ENCODE measurements at regions not wholly inside any gene's neighbourhood (a gene's known extent, or its start where the extent isn't known, plus 50 kb on each side); places are given as distances from the start of the nearest gene placed in this dataset.

- TF ChIP-seq CTCF (conservative IDR thresholded peaks at IDR 0.05; ENCODE audit: low read length) (no peak), EZH2phosphoT487 (IDR thresholded peaks at IDR 0.05; ENCODE audit: borderline replicate concordance) (no peak)
Observed at GRCh38 chr11:104465321-104465720, 301.4 kb upstream of the PDGFD start.

All from Loucy (cell line).